IPS DF 6.9 (cell line): ENCODE measurements at regions not wholly inside any gene's neighbourhood (a gene's known extent, or its start where the extent isn't known, plus 50 kb on each side); places are given as distances from the start of the nearest gene placed in this dataset.

Experiments used
- DNase-seq: peaks from one replicate; pipeline ENCODE4 v3.0.0-alpha.2; 2013; ENCODE audit warnings: low read depth, low spot score
- H3K27ac ChIP-seq: one replicate; pipeline ENCODE4 v1.5.1; 2013; ENCODE audit warnings: low read length, control low read depth
- H3K27me3 ChIP-seq: 2 replicates; pipeline ENCODE4 v1.6.1; 2013; ENCODE audit warnings: mild to moderate bottlenecking, low read length; ENCODE audit not compliant: control insufficient read depth, insufficient read depth
- H3K36me3 ChIP-seq: 2 replicates; pipeline ENCODE4 v1.6.1; 2013; ENCODE audit warnings: low read length; ENCODE audit not compliant: control insufficient read depth, insufficient read depth
- H3K4me1 ChIP-seq: 2 replicates; pipeline ENCODE4 v1.6.1; 2013; ENCODE audit warnings: low read length; ENCODE audit not compliant: control insufficient read depth, insufficient read depth
- H3K4me3 ChIP-seq: 2 replicates; pipeline ENCODE4 v1.5.1; 2013; ENCODE audit warnings: mild to moderate bottlenecking, low read length
- H3K9me3 ChIP-seq: 2 replicates; pipeline ENCODE4 v1.6.1; 2013; ENCODE audit warnings: low read length, inconsistent platforms; ENCODE audit not compliant: control insufficient read depth, insufficient read depth
- WGBS: extraction: QIAGEN DNeasy Blood & Tissue Kit; methylation state at CpG from one replicate; pipeline ENCODE4 v1.1.7; 2013; ENCODE audit warnings: mixed read lengths, missing lambda C conversion rate; ENCODE audit not compliant: insufficient read length, insufficient coverage; 5-methylcytosine and 5-hydroxymethylcytosine counted together

- DNase-seq, result no peak
- no peak overlapping the region for H3K27ac ChIP-seq
- no peaks in the 10 kb centered on the region for H3K27me3 ChIP-seq
- no peak overlapping the region for H3K4me3 ChIP-seq
- WGBS, result no CpG with 5 or more reads among the region's 4 CpGs
- no peaks in the 10 kb centered on the region for H3K36me3 ChIP-seq
- no peaks in the 10 kb centered on the region; the same call in 1 of the 2 replicates for H3K4me1 ChIP-seq
- no peaks in the 10 kb centered on the region; the same call in 1 of the 2 replicates for H3K9me3 ChIP-seq
Observed at GRCh38 chr9:28951945-28952344, 1378.7 kb upstream of the C9orf72 start.

- Histone ChIP-seq H3K27me3 (no peaks in the 10 kb centered on the region), H3K4me1 (no peaks in the 10 kb centered on the region; the same call in 1 of the 2 replicates), H3K27ac (no peak overlapping the region), H3K4me3 (no peak overlapping the region), H3K36me3 (no peaks in the 10 kb centered on the region), H3K9me3 (no peaks in the 10 kb centered on the region; the same call in 1 of the 2 replicates)
- DNase-seq, result no peak
- no CpG with 5 or more reads among the region's 3 CpGs for WGBS
Observed at GRCh38 chr9:28956116-28956880, 1383.0 kb upstream of the C9orf72 start.

GRCh38 chr9:28960602-28961001 is 1387.3 kb upstream of the C9orf72 start:
- H3K36me3 ChIP-seq, result no peaks in the 10 kb centered on the region
- no peaks in the 10 kb centered on the region; the same call in 1 of the 2 replicates for H3K4me1 ChIP-seq
- H3K9me3 ChIP-seq, result no peaks in the 10 kb centered on the region
- H3K27me3 ChIP-seq, result no peaks in the 10 kb centered on the region
- no peak for DNase-seq
- no peak overlapping the region for H3K4me3 ChIP-seq
- H3K27ac ChIP-seq, result no peak overlapping the region

- no peak overlapping the region for H3K4me3 ChIP-seq
- H3K27ac ChIP-seq, result no peak overlapping the region
- no peak for DNase-seq
- no peaks in the 10 kb centered on the region for H3K9me3 ChIP-seq
- no CpG with 5 or more reads among the region's 3 CpGs for WGBS
- no peaks in the 10 kb centered on the region; the same call in 1 of the 2 replicates for H3K4me1 ChIP-seq
- H3K36me3 ChIP-seq, result no peaks in the 10 kb centered on the region
- no peaks in the 10 kb centered on the region for H3K27me3 ChIP-seq
Observed at GRCh38 chr9:28961623-28962022, 1388.3 kb upstream of the C9orf72 start.

- Histone ChIP-seq H3K27ac (no peak overlapping the region), H3K9me3 (no peaks in the 10 kb centered on the region), H3K4me3 (no peak overlapping the region)
Observed at GRCh38 chr9:28967226-28967625, 1393.9 kb upstream of the C9orf72 start.

GRCh38 chr9:28970241-28970654 is 1397.0 kb upstream of the C9orf72 start:
- Histone ChIP-seq H3K4me1 (peaks cover 8% of the 10 kb centered on the region; the same call in 1 of the 2 replicates), H3K9me3 (no peaks in the 10 kb centered on the region; the same call in 1 of the 2 replicates), H3K27me3 (no peaks in the 10 kb centered on the region), H3K27ac (peak overlapping the region; percentile 81), H3K36me3 (no peaks in the 10 kb centered on the region), H3K4me3 (no peak overlapping the region)
- peak; percentile 87 for DNase-seq
- no CpG with 5 or more reads among the region's 3 CpGs for WGBS

More at GRCh38 chr9:28967226-28967625, 1393.9 kb upstream of the C9orf72 start:
- Histone ChIP-seq H3K4me1 (peaks cover 8% of the 10 kb centered on the region; the same call in 1 of the 2 replicates), H3K27me3 (no peaks in the 10 kb centered on the region), H3K36me3 (no peaks in the 10 kb centered on the region)
- no peak for DNase-seq

GRCh38 chr9:28971881-28972280 is 1398.6 kb upstream of the C9orf72 start:
- no peaks in the 10 kb centered on the region for H3K36me3 ChIP-seq
- H3K4me3 ChIP-seq, result no peak overlapping the region
- H3K9me3 ChIP-seq, result no peaks in the 10 kb centered on the region; the same call in 1 of the 2 replicates
- peaks cover 8% of the 10 kb centered on the region; the same call in 1 of the 2 replicates for H3K4me1 ChIP-seq
- no peak overlapping the region for H3K27ac ChIP-seq
- H3K27me3 ChIP-seq, result no peaks in the 10 kb centered on the region
- DNase-seq, result no peak
- no CpG with 5 or more reads among the region's 2 CpGs for WGBS

GRCh38 chr9:28976250-28976649 is 1403.0 kb upstream of the C9orf72 start:
- DNase-seq, result no peak

GRCh38 chr9:28976684-28977083 is 1403.4 kb upstream of the C9orf72 start:
- no peak for DNase-seq
- Histone ChIP-seq H3K36me3 (no peaks in the 10 kb centered on the region), H3K4me1 (no peaks in the 10 kb centered on the region), H3K27me3 (no peaks in the 10 kb centered on the region), H3K9me3 (no peaks in the 10 kb centered on the region; the same call in 1 of the 2 replicates), H3K27ac (no peak overlapping the region), H3K4me3 (no peak overlapping the region)
- WGBS, result no CpG with 5 or more reads among the region's 1 CpG

More at GRCh38 chr9:28976250-28976649, 1403.0 kb upstream of the C9orf72 start:
- Histone ChIP-seq H3K27me3 (no peaks in the 10 kb centered on the region), H3K4me3 (no peak overlapping the region), H3K36me3 (no peaks in the 10 kb centered on the region), H3K4me1 (peaks cover under 1% of the 10 kb centered on the region; the same call in 1 of the 2 replicates), H3K27ac (no peak overlapping the region), H3K9me3 (no peaks in the 10 kb centered on the region; the same call in 1 of the 2 replicates)

GRCh38 chr9:28981129-28981528 is 1407.8 kb upstream of the C9orf72 start:
- no peaks in the 10 kb centered on the region for H3K36me3 ChIP-seq
- no peak overlapping the region for H3K4me3 ChIP-seq
- no peaks in the 10 kb centered on the region for H3K4me1 ChIP-seq
- WGBS, result no CpG with 5 or more reads among the region's 1 CpG
- no peaks in the 10 kb centered on the region for H3K27me3 ChIP-seq
- DNase-seq, result no peak
- no peak overlapping the region for H3K27ac ChIP-seq
- H3K9me3 ChIP-seq, result no peaks in the 10 kb centered on the region

GRCh38 chr9:28981711-28982110 is 1408.4 kb upstream of the C9orf72 start:
- H3K4me1 ChIP-seq, result no peaks in the 10 kb centered on the region
- H3K27me3 ChIP-seq, result no peaks in the 10 kb centered on the region
- WGBS, result no CpG with 5 or more reads among the region's 1 CpG
- H3K36me3 ChIP-seq, result no peaks in the 10 kb centered on the region
- no peaks in the 10 kb centered on the region for H3K9me3 ChIP-seq
- H3K27ac ChIP-seq, result no peak overlapping the region
- H3K4me3 ChIP-seq, result no peak overlapping the region
- no peak for DNase-seq
